ENCODE measurements at regions not wholly inside any gene's neighbourhood (a gene's known extent, or its start where the extent isn't known, plus 50 kb on each side); places are given as distances from the start of the nearest gene placed in this dataset.

DNA sequence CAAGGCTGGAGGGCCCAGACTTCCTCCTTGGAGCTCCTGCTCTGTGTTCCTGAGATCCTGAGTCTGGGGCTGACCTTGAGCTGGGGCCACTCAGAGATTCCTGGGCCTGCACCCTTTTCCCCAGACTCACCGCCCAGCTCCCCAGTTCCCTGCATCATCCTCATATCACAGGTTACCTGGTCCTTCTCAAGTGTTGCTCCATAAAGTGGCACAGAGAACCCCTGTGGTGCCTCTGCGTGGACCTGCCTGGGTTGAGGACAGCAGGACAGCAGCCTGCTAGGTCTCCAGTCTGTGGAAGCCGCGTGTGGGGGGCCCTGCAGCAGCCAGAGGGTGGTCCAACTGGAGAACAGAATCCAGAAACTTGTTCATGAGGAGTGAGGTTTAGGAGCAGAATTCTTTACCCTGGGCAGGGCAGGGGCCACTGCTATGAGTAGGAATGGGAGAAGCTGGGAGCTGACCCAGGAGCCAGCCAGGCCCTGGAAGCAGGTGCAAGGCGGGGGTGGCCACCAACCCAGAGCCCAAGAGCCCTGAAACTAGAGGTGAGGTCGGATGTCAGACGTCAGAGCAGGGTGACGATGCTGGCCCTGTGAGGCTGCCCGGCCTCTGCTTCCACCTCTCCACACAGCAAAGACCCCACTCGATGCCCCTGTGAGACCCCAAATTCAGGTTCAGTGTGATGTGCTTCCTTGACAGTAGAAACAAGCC lies 299.4 kb downstream of the TCERG1L start:
- WGBS, 4 donors: 73 to 77% (median 76%) methylated on average over 10 of the region's 10 CpGs
- Histone ChIP-seq H3K27ac (no peak overlapping the region), H3K4me1 (no peaks in the 10 kb centered on the region), H3K9me3 (no peaks in the 10 kb centered on the region), H3K27me3 (peaks cover 0 to 15% (median 0%) of the 10 kb centered on the region in 9 donors), H3K36me3 (no peaks in the 10 kb centered on the region), H3K4me3 (no peak overlapping the region)
- intact Hi-C loops (cut with DNase I): no loop called here
- no peak for ATAC-seq
- no peak for TF ChIP-seq POLR2A (IDR thresholded peaks at IDR 0.05)
- TF ChIP-seq, protein P1, sequence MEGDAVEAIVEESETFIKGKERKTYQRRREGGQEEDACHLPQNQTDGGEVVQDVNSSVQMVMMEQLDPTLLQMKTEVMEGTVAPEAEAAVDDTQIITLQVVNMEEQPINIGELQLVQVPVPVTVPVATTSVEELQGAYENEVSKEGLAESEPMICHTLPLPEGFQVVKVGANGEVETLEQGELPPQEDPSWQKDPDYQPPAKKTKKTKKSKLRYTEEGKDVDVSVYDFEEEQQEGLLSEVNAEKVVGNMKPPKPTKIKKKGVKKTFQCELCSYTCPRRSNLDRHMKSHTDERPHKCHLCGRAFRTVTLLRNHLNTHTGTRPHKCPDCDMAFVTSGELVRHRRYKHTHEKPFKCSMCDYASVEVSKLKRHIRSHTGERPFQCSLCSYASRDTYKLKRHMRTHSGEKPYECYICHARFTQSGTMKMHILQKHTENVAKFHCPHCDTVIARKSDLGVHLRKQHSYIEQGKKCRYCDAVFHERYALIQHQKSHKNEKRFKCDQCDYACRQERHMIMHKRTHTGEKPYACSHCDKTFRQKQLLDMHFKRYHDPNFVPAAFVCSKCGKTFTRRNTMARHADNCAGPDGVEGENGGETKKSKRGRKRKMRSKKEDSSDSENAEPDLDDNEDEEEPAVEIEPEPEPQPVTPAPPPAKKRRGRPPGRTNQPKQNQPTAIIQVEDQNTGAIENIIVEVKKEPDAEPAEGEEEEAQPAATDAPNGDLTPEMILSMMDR (IDR thresholded peaks at IDR 0.05): no peak
- no peak for DNase-seq

DNA sequence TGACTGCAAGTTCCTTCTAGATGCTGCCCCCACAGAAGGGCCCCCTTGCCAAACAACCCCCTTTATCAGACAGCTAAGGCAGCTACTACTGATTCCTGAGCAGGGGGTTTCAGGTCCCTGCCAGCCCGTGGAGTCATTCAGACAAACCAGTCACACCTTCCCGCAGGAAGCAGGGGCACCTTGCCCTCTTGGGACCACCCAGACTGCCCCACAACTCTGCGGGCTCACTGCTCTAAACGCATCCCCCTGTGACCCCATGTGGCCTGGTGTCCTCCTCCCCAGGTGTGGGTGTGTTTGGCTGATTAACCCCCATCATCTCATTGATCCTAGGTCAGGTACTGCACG lies 298.9 kb downstream of the TCERG1L start:
- ATAC-seq (no peak), DNase-seq (no peak)
- H3K9me3 ChIP-seq: no peaks in the 10 kb centered on the region
- peaks cover 0 to 15% (median 0%) of the 10 kb centered on the region in 9 donors for H3K27me3 ChIP-seq
- no peak overlapping the region for H3K4me3 ChIP-seq
- no peaks in the 10 kb centered on the region for H3K4me1 ChIP-seq
- TF ChIP-seq, protein P1 (IDR thresholded peaks at IDR 0.05): no peak
- no peak for TF ChIP-seq POLR2A (IDR thresholded peaks at IDR 0.05)
- WGBS, 4 donors: 49 to 78% (median 71%) methylated on average over 4 to 5 of the region's 5 CpGs
- no peaks in the 10 kb centered on the region for H3K36me3 ChIP-seq
- no peak overlapping the region for H3K27ac ChIP-seq
- intact Hi-C loops (cut with DNase I): no loop called here

DNA sequence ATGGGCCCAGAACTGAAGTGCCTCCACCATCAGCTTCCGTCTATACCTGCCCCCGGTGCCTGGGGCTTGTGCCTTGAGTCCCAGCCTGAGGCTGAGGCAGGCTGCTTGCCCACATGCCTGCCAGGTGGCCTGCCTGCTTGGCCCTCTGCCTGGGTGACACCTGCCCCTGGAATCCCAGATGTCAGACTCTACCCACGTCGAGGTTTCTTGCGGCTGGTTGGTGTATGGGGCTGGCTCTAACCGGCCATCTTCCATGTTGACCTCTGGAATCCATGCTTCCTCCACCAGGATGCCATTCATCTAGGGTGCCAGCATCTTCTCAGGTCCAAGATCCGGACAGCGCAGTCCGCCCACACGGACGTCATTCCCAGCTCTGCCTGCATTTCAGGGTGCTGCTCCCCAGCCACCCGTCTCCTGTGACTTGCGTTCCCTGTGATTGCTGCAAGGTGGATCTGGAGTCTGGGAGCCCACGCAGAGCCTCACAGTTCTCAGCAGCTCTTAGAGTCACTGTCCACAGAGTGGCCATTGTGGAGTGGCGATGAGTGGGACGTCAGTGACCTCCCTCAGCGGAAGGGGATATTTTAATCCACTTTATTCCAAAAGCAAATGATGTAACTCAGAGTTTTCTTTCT lies 298.1 kb downstream of the TCERG1L start:
- intact Hi-C loops (cut with DNase I): no loop called here
- ATAC-seq: no peak
- no peak overlapping the region for H3K4me3 ChIP-seq
- H3K9me3 ChIP-seq: no peaks in the 10 kb centered on the region
- TF ChIP-seq, protein P1 (IDR thresholded peaks at IDR 0.05): no peak
- TF ChIP-seq POLR2A (IDR thresholded peaks at IDR 0.05): no peak
- H3K27ac ChIP-seq: no peak overlapping the region
- no peaks in the 10 kb centered on the region for H3K4me1 ChIP-seq
- H3K27me3 ChIP-seq: peaks cover 0 to 18% (median 0%) of the 10 kb centered on the region in 9 donors
- 89 to 93% (median 92%) methylated on average over 10 to 17 of the region's 17 CpGs for WGBS, 4 donors
- DNase-seq: no peak
- H3K36me3 ChIP-seq: no peaks in the 10 kb centered on the region

DNA sequence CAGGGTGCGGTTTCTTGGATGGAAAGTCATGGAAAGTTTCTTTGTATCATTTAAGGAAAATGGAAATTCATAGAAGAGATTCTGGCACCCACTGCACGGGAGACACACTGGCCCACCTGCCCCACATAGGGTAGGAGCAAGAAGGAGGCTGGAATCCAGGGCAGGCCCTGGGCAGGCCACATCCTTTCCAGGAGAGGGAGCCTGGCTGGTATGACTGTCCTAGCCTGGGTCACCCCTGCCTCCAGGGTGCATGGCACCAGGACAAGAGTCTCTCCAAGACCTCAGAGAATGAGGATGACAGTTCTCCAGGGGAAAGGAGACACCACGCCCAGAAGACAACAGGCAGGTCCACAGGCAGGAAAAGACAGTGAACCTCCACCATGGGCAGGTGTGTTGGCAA lies 297.2 kb downstream of the TCERG1L start:
- ATAC-seq: no peak
- WGBS, 4 donors: 62 to 83% (median 80%) methylated on average over 3 of the region's 3 CpGs

More for the DNA sequence above, 297.2 kb downstream of the TCERG1L start:
- no peak overlapping the region for H3K4me3 ChIP-seq
- H3K9me3 ChIP-seq: no peaks in the 10 kb centered on the region
- DNase-seq: no peak
- TF ChIP-seq POLR2A (IDR thresholded peaks at IDR 0.05): no peak
- TF ChIP-seq, protein P1 (IDR thresholded peaks at IDR 0.05): no peak
- no peak overlapping the region for H3K27ac ChIP-seq
- H3K4me1 ChIP-seq: no peaks in the 10 kb centered on the region
- H3K27me3 ChIP-seq: peaks cover 0 to 18% (median 0%) of the 10 kb centered on the region in 9 donors
- H3K36me3 ChIP-seq: no peaks in the 10 kb centered on the region
- intact Hi-C loops (cut with DNase I): no loop called here
